Osteocyte (in vitro differentiated cells): ENCODE measurements at regions not wholly inside any gene's neighbourhood (a gene's known extent, or its start where the extent isn't known, plus 50 kb on each side); places are given as distances from the start of the nearest gene placed in this dataset.
"Not testable (repeated sequence)": the region's sequence is repeated elsewhere in the genome, so short reads cannot be mapped to it uniquely, and the experiment has no call there.

Experiments used
- DNase-seq: peaks from one replicate; pipeline ENCODE4 v3.0.0; 2021; ENCODE audit warnings: mixed read lengths; ENCODE audit not compliant: unreplicated experiment; ENCODE audit errors: extremely low spot score
- H3K27ac Mint-ChIP-seq: one replicate; pipeline ENCODE4 v1.8.0; 2021; ENCODE audit warnings: mild to moderate bottlenecking, mixed read lengths; ENCODE audit not compliant: unreplicated experiment
- H3K27me3 Mint-ChIP-seq: one replicate; pipeline ENCODE4 v1.8.0; 2021; ENCODE audit warnings: mixed read lengths; ENCODE audit not compliant: unreplicated experiment
- H3K36me3 Mint-ChIP-seq: one replicate; pipeline ENCODE4 v1.8.0; 2021; ENCODE audit warnings: mixed read lengths; ENCODE audit not compliant: unreplicated experiment
- H3K4me1 Mint-ChIP-seq: one replicate; pipeline ENCODE4 v1.8.0; 2021; ENCODE audit warnings: mixed read lengths; ENCODE audit not compliant: unreplicated experiment
- H3K4me3 Mint-ChIP-seq: one replicate; pipeline ENCODE4 v1.8.0; 2021; ENCODE audit warnings: mild to moderate bottlenecking, moderate library complexity, mixed read lengths; ENCODE audit not compliant: unreplicated experiment
- H3K9me3 Mint-ChIP-seq: one replicate; pipeline ENCODE4 v1.8.0; 2021; ENCODE audit warnings: mixed read lengths; ENCODE audit not compliant: unreplicated experiment
- TF ChIP-seq, protein P1 (sequence below): fragments of 200-600 bp; sonication (generic); IDR thresholded peaks from 2 replicates; pipeline ENCODE4 v1.5.0; 2021; ENCODE audit warnings: antibody characterized with exemption, mild to moderate bottlenecking, moderate library complexity

DNA sequence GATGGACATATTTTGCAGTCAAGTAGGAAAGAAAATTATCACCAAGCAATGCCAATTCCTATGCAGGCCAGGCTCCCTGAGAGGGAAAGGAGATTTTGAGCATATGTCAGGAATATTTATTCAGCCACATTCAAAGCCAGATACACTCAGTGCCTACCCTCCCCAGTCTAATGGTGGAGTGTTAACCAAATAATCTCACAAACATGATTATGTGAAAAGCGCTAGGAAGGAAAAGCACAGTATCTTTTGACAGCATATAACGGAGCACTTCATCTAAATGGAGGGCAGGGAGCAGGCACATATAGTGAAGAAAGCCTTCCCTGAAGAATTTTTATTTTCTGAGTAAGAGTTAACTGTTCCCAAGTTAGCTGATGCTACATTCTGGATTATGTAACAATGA lies 80.3 kb upstream of the SLC30A5 start:
- Mint-ChIP-seq H3K27me3 (peaks cover 42% of the 10 kb centered on the region), H3K36me3 (no peaks in the 10 kb centered on the region), H3K27ac (no peak overlapping the region), H3K4me1 (peaks cover 4% of the 10 kb centered on the region), H3K9me3 (no peaks in the 10 kb centered on the region), H3K4me3 (no peak overlapping the region)
- TF ChIP-seq, protein P1, sequence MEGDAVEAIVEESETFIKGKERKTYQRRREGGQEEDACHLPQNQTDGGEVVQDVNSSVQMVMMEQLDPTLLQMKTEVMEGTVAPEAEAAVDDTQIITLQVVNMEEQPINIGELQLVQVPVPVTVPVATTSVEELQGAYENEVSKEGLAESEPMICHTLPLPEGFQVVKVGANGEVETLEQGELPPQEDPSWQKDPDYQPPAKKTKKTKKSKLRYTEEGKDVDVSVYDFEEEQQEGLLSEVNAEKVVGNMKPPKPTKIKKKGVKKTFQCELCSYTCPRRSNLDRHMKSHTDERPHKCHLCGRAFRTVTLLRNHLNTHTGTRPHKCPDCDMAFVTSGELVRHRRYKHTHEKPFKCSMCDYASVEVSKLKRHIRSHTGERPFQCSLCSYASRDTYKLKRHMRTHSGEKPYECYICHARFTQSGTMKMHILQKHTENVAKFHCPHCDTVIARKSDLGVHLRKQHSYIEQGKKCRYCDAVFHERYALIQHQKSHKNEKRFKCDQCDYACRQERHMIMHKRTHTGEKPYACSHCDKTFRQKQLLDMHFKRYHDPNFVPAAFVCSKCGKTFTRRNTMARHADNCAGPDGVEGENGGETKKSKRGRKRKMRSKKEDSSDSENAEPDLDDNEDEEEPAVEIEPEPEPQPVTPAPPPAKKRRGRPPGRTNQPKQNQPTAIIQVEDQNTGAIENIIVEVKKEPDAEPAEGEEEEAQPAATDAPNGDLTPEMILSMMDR, result no peak
- no peak for DNase-seq

DNA sequence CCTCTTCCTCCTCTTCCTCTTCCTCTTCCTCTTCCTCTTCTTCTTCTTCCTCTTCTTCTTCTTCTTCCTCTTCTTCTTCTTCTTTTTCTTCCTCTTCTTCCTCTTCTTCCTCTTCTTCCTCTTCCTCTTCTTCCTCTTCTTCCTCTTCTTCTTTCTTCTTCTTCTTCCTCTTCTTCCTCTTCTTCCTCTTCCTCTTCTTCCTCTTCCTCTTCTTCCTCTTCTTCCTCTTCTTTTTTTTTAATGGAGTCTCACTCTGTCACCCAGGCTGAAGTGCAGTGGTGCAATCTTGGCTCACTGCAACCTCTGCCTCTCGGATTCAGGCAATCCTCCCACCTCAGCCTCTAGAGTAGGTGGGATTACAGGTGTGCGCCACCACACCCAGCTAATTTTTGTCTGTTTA lies 79.8 kb upstream of the SLC30A5 start:
- H3K4me1 Mint-ChIP-seq, H3K4me3 Mint-ChIP-seq, H3K9me3 Mint-ChIP-seq, H3K36me3 Mint-ChIP-seq, H3K27ac Mint-ChIP-seq, DNase-seq: not testable (repeated sequence)
- peaks cover 39% of the 10 kb centered on the region for H3K27me3 Mint-ChIP-seq

DNA sequence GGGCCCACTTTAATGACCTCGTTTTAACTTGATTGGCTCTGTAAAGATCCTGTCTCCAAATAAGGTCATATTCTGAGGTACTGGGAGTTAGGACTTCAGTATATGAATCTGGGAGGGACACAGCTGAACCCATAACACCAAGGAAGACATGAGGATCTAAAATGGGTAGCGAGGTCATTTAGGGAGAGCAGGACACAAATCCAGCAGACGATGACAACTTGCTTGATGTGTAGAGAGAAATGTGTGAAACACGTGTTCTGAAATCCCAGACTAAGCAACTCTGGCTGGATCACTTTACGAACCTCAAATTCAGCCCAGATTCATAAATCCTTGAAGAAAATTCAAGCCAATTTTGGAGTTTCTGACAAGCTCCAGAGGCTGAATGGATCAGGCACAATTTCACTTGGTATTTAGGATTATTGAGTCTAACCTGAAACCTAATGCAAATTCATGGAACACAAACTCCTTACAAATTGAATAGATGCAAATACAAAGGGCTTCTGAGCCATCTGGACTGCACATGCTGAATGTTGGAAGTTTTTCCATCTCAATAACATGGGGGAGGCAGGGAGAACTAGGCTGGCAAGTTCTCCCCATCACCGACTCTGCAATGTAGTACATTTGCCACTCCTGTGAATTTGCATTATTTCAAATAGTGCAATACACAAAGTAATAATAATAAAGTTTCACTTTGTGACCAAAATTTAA lies 74.0 kb upstream of the SLC30A5 start:
- no peaks in the 10 kb centered on the region for H3K9me3 Mint-ChIP-seq
- no peaks in the 10 kb centered on the region for H3K36me3 Mint-ChIP-seq
- no peak for DNase-seq
- no peaks in the 10 kb centered on the region for H3K4me1 Mint-ChIP-seq
- H3K4me3 Mint-ChIP-seq, result no peak overlapping the region
- H3K27ac Mint-ChIP-seq, result no peak overlapping the region
- H3K27me3 Mint-ChIP-seq, result peaks cover 36% of the 10 kb centered on the region
- TF ChIP-seq, protein P1, result no peak

DNA sequence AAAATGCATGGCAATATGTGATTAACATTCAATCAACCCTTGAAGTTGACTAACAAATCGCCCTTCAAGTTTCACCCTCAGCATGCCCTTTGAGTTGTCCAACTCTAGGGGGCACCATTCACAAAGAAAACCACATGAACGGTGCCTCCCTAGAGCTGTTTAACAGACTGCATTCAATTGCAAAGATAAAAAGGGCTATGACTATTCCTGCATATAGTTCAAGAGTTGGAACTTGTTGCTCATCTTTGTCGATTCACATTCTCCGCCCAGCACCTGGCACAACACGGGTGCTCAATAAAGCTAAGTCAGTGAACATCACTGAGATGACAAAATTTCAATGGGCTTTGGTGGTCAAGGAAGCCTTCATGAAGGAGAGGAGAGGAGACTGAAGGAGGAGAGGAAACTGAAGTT lies 69.6 kb upstream of the SLC30A5 start:
- Mint-ChIP-seq H3K27me3 (peaks cover 33% of the 10 kb centered on the region), H3K4me3 (no peak overlapping the region), H3K9me3 (no peaks in the 10 kb centered on the region), H3K27ac (no peak overlapping the region), H3K4me1 (no peaks in the 10 kb centered on the region), H3K36me3 (no peaks in the 10 kb centered on the region)
- DNase-seq, result no peak
- TF ChIP-seq, protein P1, result peak; percentile 54

DNA sequence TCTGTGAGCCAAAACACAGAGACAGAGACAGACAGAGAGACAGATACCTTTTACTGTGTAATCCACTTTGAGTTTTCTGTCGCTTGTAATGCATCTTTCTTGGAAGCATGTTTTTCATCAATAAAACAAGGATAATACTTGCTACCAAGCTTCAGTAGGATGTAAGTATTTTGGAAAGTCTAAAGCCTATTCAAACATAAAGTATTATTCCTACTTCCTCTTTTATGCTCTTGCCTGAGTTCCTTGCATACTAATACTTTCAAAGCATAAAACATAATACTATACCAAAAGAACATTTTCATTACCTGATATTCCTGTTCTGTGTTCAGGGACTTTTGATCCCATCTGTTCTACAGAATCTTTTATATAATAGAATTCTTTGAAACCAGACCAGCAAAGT lies 64.5 kb upstream of the SLC30A5 start:
- H3K4me3 Mint-ChIP-seq, result no peak overlapping the region
- DNase-seq, result no peak
- peaks cover 46% of the 10 kb centered on the region for H3K27me3 Mint-ChIP-seq
- H3K9me3 Mint-ChIP-seq, result no peaks in the 10 kb centered on the region
- TF ChIP-seq, protein P1, result no peak
- no peaks in the 10 kb centered on the region for H3K4me1 Mint-ChIP-seq
- H3K27ac Mint-ChIP-seq, result no peak overlapping the region
- no peaks in the 10 kb centered on the region for H3K36me3 Mint-ChIP-seq
